HK-2 (cell line): ENCODE measurements at regions not wholly inside any gene's neighbourhood (a gene's known extent, or its start where the extent isn't known, plus 50 kb on each side); places are given as distances from the start of the nearest gene placed in this dataset.

ENCODE experiments used
- DNase-seq: peaks from one replicate; pipeline ENCODE4 v3.0.0-alpha.2; 2018; ENCODE audit not compliant: unreplicated experiment

GRCh38 chr9:16131264-16131663 is 578.4 kb downstream of the CCDC171 start:
- DNase-seq: no peak

- no peak for DNase-seq
These were observed 579.7 kb downstream of the CCDC171 start for GRCh38 chr9:16132513-16132912.

- DNase-seq: no peak
These were observed 580.2 kb downstream of the CCDC171 start for GRCh38 chr9:16133032-16133431.

- DNase-seq: peak; percentile 67
These were observed 580.8 kb downstream of the CCDC171 start for GRCh38 chr9:16133556-16134227.

- no peak for DNase-seq
These were observed 581.5 kb downstream of the CCDC171 start for GRCh38 chr9:16134351-16134750.

GRCh38 chr9:16135968-16136367 is 583.1 kb downstream of the CCDC171 start:
- DNase-seq: no peak

- no peak for DNase-seq
These were observed 583.6 kb downstream of the CCDC171 start for GRCh38 chr9:16136451-16136850.

- DNase-seq: no peak
These were observed 584.1 kb downstream of the CCDC171 start for GRCh38 chr9:16136961-16137360.

- no peak for DNase-seq
These were observed 586.0 kb downstream of the CCDC171 start for GRCh38 chr9:16138561-16139491.

- no peak for DNase-seq
These were observed 586.9 kb downstream of the CCDC171 start for GRCh38 chr9:16139774-16140173.

GRCh38 chr9:16143310-16143709 is 590.5 kb downstream of the CCDC171 start:
- DNase-seq: no peak

- DNase-seq: no peak
These were observed 591.4 kb downstream of the CCDC171 start for GRCh38 chr9:16143947-16144890.

GRCh38 chr9:16145196-16145950 is 592.5 kb downstream of the CCDC171 start:
- DNase-seq: no peak

GRCh38 chr9:16147726-16148125 is 594.9 kb downstream of the CCDC171 start:
- DNase-seq: no peak

- DNase-seq: no peak
These were observed 597.7 kb downstream of the CCDC171 start for GRCh38 chr9:16150501-16150900.

- no peak for DNase-seq
These were observed 598.3 kb downstream of the CCDC171 start for GRCh38 chr9:16150938-16151650.

GRCh38 chr9:16152276-16153101 is 599.6 kb downstream of the CCDC171 start:
- no peak for DNase-seq

- no peak for DNase-seq
These were observed 600.4 kb downstream of the CCDC171 start for GRCh38 chr9:16153221-16153620.

GRCh38 chr9:16153741-16154140 is 600.9 kb downstream of the CCDC171 start:
- DNase-seq: no peak
